RPMI8226 (cell line): ENCODE measurements at regions not wholly inside any gene's neighbourhood (a gene's known extent, or its start where the extent isn't known, plus 50 kb on each side); places are given as distances from the start of the nearest gene placed in this dataset.
"Not testable (repeated sequence)": the region's sequence is repeated elsewhere in the genome, so short reads cannot be mapped to it uniquely, and the experiment has no call there.

Experiments used
- DNase-seq: peaks from one replicate; pipeline ENCODE4 v3.0.0-alpha.2; 2015

GRCh38 chr7:65809259-65809981 is 63.5 kb upstream of the VKORC1L1 start:
- DNase-seq = no peak

DNA sequence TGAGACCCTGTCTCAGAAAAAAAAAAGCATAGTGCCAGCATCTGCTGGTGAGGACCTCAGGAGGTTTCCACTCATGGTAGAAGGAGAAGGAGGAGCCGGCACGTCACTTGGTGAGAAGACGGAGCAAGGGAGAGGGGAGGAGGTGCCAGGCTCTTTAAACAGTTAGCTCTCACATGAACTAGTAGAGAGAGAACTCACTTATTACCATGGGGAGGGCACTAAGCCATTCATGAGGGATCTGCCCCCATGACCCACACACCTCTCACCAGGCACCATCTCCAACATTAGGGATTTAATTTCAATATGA is 62.9 kb upstream of the VKORC1L1 start:
- no peak for DNase-seq

DNA sequence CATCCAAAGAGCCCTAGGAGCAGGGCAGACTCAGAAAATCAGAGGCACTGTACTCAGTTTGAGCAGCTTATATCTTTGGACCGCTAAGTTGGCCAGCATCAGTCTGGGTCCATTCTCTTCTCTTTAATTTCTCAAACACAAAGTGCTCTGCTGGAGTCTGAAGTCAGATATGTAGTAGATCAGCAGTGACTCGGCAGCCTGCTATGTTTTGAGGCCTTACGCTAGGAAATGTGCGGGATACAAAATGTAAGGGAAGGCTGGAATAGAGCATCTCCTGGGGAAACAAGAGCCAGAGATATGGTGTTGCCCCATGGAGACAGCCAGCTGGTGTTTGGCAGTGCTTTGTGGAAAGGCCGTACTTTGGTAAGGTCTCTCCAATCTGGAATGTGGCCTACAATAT is 60.6 kb upstream of the VKORC1L1 start:
- DNase-seq = no peak

DNA sequence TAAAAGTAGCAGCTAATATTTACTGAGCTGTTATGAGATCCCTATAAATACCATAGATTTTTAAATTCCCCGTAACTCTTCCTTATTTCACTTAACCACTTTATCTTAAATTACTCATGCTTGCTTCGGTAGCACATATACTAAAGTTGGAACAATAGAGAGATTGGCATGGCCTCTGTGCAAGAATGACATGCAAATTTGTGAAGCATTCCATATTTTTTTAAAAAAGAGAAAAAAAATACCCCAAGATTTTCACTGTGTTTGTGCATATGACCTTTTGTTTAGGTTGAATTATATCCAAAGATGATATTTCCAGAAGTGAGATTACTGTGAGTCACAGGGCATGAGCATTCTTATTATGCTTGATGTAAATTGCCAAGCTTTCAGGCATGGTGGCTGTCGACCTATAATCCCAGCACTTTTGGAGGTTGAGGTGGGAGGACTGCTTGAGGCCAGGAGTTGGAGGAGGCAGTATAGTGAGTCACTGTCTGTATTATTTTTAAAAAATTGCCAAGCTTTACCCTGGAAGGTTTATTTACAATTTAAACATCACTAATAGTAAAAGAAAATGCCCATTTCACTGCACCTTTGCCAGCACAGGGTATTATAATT is 58.2 kb upstream of the VKORC1L1 start:
- not testable (repeated sequence) for DNase-seq

- no peak for DNase-seq
Measured at GRCh38 chr7:65820287-65820950, 52.5 kb upstream of the VKORC1L1 start.
